GM18508 (cell line): ENCODE measurements at regions not wholly inside any gene's neighbourhood (a gene's known extent, or its start where the extent isn't known, plus 50 kb on each side); places are given as distances from the start of the nearest gene placed in this dataset.

Source experiments
- ATAC-seq: cut with Tn5 transposase; IDR thresholded peaks from one replicate; pipeline ENCODE4 v1.9.1; 2021; ENCODE audit warnings: moderate number of reproducible peaks; ENCODE audit not compliant: insufficient read depth, unreplicated experiment

- ATAC-seq = no peak
Measured at GRCh38 chr4:189765301-189765700, 175.4 kb upstream of the FRG1 start.

- ATAC-seq = no peak
Measured at GRCh38 chr4:189765736-189766135, 174.9 kb upstream of the FRG1 start.

- ATAC-seq = no peak
Measured at GRCh38 chr4:189767941-189768340, 172.7 kb upstream of the FRG1 start.

GRCh38 chr4:189769131-189769530, 171.5 kb upstream of the FRG1 start:
- ATAC-seq = no peak

GRCh38 chr4:189771696-189772361, 168.8 kb upstream of the FRG1 start:
- ATAC-seq = no peak

- ATAC-seq = no peak
Measured at GRCh38 chr4:189773909-189774308, 166.8 kb upstream of the FRG1 start.

- ATAC-seq = no peak
Measured at GRCh38 chr4:189779281-189779980, 161.2 kb upstream of the FRG1 start.

- ATAC-seq = no peak
Measured at GRCh38 chr4:189780391-189780790, 160.3 kb upstream of the FRG1 start.

GRCh38 chr4:189784651-189785050, 156.0 kb upstream of the FRG1 start:
- ATAC-seq = no peak

- no peak for ATAC-seq
Measured at GRCh38 chr4:189785257-189785656, 155.4 kb upstream of the FRG1 start.

- no peak for ATAC-seq
Measured at GRCh38 chr4:189786447-189786846, 154.2 kb upstream of the FRG1 start.

- ATAC-seq = no peak
Measured at GRCh38 chr4:189787216-189788031, 153.2 kb upstream of the FRG1 start.

GRCh38 chr4:189792924-189793618, 147.6 kb upstream of the FRG1 start:
- ATAC-seq = peak; percentile 75

- ATAC-seq = no peak
Measured at GRCh38 chr4:189800545-189801088, 140.1 kb upstream of the FRG1 start.

- no peak for ATAC-seq
Measured at GRCh38 chr4:189802884-189803283, 137.8 kb upstream of the FRG1 start.

- no peak for ATAC-seq
Measured at GRCh38 chr4:189804894-189805293, 135.8 kb upstream of the FRG1 start.

- no peak for ATAC-seq
Measured at GRCh38 chr4:189806506-189806905, 134.2 kb upstream of the FRG1 start.

- no peak for ATAC-seq
Measured at GRCh38 chr4:189807031-189807430, 133.6 kb upstream of the FRG1 start.

GRCh38 chr4:189809241-189809735, 131.4 kb upstream of the FRG1 start:
- ATAC-seq = no peak

GRCh38 chr4:189809839-189810238, 130.8 kb upstream of the FRG1 start:
- no peak for ATAC-seq
